Fibroblast of mammary gland (primary cell): ENCODE measurements at regions not wholly inside any gene's neighbourhood (a gene's known extent, or its start where the extent isn't known, plus 50 kb on each side); places are given as distances from the start of the nearest gene placed in this dataset.

Source experiments
- DNase-seq: peaks from one replicate; pipeline ENCODE4 v3.0.0-alpha.2; 2010; ENCODE audit warnings: low read depth
- H3K4me3 ChIP-seq: 2 replicates; pipeline ENCODE4 v1.5.1; 2011; ENCODE audit warnings: low read depth, mild to moderate bottlenecking, low read length, moderate library complexity; ENCODE audit not compliant: control insufficient read depth
- CTCF ChIP-seq: conservative IDR thresholded peaks from 2 replicates; pipeline ENCODE4 v1.5.1; 2011; ENCODE audit warnings: low read depth, low read length, inconsistent platforms; ENCODE audit not compliant: control insufficient read depth, insufficient read depth

GRCh38 chr10:52674474-52674873 lies 98.1 kb downstream of the MBL2 start:
- TF ChIP-seq CTCF: no peak
- no peak overlapping the region for H3K4me3 ChIP-seq
- no peak for DNase-seq

GRCh38 chr10:52677086-52677485 lies 95.5 kb downstream of the MBL2 start:
- no peak for TF ChIP-seq CTCF
- H3K4me3 ChIP-seq: no peak overlapping the region
- DNase-seq: no peak

- DNase-seq: no peak
- no peak for TF ChIP-seq CTCF
- no peak overlapping the region for H3K4me3 ChIP-seq
Observed at GRCh38 chr10:52678611-52679010, 94.0 kb downstream of the MBL2 start.

GRCh38 chr10:52679117-52679516 lies 93.5 kb downstream of the MBL2 start:
- no peak for TF ChIP-seq CTCF
- H3K4me3 ChIP-seq: no peak overlapping the region
- no peak for DNase-seq

GRCh38 chr10:52682766-52683165 lies 89.8 kb downstream of the MBL2 start:
- TF ChIP-seq CTCF: no peak
- no peak for DNase-seq
- no peak overlapping the region for H3K4me3 ChIP-seq

- DNase-seq: no peak
- H3K4me3 ChIP-seq: no peak overlapping the region
- no peak for TF ChIP-seq CTCF
Observed at GRCh38 chr10:52683776-52684175, 88.8 kb downstream of the MBL2 start.

- no peak overlapping the region for H3K4me3 ChIP-seq
- no peak for TF ChIP-seq CTCF
- no peak for DNase-seq
Observed at GRCh38 chr10:52688899-52689298, 83.7 kb downstream of the MBL2 start.
